Stimulated activated CD4-positive, alpha-beta T cell treated with anti-CD3 and anti-CD28 coated beads, Interleukin-1b, Interleukin-23, amount 100 ng/mL, for 48 hours (primary cell): ENCODE measurements at regions not wholly inside any gene's neighbourhood (a gene's known extent, or its start where the extent isn't known, plus 50 kb on each side); places are given as distances from the start of the nearest gene placed in this dataset.

Source experiments
- DNase-seq: peaks from one replicate; pipeline ENCODE4 v3.0.0-alpha.2; 2020

DNA sequence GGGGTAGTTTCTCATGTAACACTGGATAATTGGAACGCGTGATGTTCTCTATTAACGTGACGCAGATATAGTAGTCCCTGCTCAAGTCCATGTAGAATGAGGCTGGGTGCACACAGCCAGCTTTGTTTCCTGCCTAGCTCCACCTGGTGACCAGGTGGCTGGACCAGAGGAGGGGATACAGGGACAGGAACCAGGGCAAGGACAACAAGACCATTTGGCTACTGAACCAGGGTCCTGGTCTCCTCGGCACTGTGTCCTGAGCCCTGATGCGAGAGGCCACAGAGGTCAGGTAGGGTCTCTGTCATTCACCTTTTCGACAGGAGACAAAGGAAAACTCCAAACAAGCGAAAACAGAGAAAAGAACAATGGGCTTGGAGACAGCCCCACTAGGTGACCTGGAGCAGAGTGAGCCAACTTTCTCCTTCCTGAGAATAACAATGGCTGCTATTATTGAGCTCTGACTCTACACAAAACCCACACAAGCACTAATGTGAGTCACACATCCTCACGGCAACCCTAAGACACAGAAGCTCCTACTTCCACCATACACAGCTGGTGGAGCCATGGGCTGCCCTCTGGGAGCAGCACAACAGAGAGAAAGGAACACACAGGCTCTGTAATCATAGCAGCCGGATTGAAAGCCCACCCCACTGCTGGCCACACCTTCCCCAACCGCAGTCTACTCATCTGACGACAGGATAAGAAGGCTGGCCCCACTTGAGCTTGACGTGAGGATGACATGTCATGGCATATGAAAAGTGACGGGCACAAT is 67.3 kb upstream of the TEX51 start:
- no peak for DNase-seq

GRCh38 chr2:126832014-126832413 is 66.7 kb upstream of the TEX51 start:
- no peak for DNase-seq

DNA sequence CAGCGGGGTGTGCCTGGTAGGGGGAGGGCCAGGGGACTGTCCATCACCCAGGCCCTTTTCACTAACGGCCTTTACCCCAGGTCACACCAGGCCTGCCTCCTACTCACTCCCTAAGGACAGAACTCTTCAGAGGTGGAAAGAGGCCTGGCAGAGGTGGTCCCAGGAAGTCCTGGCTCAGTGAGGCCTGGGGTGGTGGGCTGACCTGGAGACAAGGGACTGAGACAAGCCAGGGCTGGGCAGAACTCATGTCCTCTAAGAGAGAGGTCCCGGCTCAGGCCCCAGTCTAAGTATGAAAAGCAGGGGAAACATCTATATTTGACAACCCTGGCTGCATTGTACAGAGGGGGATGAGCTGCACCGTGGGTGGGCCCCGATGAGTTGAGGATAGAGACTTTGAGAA is 65.9 kb upstream of the TEX51 start:
- no peak for DNase-seq

- no peak for DNase-seq
Measured at GRCh38 chr2:126834006-126834659, 64.6 kb upstream of the TEX51 start.

DNA sequence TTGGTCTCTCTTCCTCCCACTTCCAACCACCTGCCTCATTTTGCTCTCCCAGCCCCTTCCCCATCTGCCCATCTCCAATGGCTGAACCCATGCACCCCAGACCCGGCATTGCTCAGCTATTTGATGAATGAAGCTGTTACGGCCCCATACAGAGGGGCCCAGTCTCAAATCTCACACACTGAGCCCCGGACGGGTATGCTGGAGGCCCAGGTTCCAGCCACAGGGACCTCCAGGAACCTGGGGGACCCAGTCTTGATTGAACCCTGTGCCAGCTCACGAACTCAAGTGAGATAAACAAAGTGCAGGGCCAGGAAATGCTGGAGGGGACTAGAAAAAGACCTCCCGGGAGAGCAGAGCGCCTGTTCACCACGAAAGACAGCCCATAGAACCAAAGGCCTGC is 63.4 kb upstream of the TEX51 start:
- no peak for DNase-seq

DNA sequence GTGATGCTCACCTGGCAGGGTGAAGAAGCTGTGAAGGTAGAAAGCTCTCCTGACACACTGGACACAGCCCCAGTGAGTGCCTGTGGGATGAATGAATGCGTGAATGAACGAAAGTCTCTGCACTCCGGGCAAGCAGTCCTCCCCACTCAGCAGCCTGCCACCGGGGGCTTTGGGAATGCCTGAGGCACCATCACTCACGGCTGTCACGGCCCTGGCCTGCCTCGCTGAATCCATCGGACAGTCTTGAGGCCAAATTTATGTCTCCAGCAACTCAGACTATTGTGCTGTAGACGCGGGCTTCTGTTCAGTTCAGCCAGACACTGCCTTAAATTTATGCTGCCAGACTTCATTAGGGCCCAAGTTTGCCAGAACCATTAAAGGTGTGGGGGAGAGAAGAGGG is 62.9 kb upstream of the TEX51 start:
- DNase-seq = no peak

DNA sequence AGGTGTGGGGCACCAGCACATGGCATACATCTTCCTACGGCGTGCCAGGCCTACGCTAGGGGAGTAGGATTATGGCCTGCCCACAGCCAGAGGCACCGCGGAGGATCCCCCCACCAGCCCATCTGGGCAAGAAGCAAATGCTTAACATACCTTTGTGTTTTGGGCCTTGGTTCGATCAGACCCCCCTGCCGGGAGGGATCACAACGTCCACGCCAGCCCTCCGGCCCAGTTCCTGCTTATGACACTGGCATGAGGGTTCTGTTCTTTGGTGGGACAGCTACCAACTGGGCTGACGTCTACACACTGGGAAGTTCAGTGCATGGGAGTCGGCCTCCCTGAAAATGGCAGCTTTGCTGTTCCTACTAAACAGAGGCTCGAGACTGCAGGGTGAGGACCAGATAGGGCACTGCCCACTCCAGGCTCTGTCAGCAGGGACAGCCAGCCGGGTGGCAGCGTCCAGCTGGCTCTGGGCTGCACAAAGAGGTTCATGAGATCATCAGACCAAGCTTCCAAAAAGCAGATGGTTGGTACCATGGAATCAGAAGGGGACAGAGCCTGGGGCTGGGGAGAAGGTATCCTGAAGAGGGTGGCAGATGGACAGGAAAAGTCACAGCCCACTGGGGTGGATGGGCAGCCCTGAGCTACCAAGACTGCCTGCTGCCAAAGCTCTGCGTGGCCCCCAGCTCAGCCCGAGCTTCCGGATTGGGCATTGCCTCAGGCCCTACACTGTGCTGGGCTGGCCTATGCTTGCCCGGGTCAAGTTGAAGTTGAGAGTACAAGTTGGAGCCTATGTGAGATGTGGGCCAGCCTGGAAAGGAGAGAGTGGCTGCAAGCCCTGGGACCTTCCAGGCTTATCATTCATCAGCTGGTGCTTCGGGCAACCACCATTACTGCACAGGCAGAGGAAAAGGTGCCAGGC is 61.7 kb upstream of the TEX51 start:
- no peak for DNase-seq

DNA sequence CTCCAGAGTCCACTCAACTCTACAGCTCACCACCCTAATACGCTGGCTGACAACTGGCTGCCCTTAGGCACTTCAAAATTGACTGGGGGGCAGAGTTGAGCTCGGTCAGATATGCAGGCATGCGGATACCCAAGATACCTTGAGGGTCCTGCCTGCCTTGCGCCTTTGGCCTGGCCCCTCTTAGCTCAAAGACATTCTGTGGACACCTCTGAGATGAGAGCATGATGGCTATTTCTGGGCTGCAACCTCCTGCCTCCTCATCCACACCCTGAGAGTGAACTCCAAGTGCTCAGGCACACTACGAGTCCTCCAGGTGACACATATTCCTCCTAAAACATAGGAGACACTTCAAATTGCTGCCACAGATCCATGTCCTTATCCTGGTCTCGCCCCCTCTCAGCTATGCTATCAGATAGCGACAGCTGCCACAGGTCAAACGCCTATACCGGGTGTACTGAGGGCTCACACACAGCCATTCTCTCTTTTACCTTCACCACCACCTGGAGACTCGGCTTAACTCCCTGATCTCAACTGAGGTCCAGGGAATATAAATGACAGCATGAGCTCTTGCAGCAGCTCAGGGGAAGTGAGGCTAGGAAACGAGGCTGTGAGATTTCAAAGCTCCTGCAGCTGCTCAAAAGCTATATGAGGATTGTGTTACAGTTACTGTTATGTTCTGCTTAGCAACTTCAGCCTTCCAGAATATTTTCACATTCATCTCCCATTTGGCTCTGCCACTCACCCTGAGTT is 60.5 kb upstream of the TEX51 start:
- DNase-seq = no peak

- no peak for DNase-seq
Measured at GRCh38 chr2:126838716-126838985, 60.0 kb upstream of the TEX51 start.

GRCh38 chr2:126839796-126840195 is 58.9 kb upstream of the TEX51 start:
- no peak for DNase-seq

DNA sequence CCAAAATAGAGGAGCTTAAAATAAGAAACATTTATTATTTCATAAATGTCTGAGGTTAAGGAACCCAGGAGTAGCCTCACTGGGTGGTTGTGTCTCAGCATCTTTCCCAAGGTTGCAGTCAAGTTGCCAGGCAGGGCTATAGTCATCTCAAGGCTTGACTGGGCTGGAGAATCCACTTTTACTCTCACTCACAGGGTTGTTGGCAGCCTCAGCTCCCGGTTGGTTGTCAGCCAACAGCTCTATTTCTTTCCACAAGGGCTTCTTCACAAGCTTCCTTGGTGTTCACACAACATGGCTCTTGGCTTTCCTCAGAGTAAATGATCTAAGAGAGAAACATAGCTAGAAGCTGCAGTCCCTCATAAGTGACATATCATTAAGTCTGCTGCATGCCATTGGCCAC is 55.6 kb upstream of the TEX51 start:
- no peak for DNase-seq

GRCh38 chr2:126846241-126846640 is 52.4 kb upstream of the TEX51 start:
- DNase-seq = no peak
